ENCODE measurements at regions not wholly inside any gene's neighbourhood (a gene's known extent, or its start where the extent isn't known, plus 50 kb on each side); places are given as distances from the start of the nearest gene placed in this dataset.
"Not testable (repeated sequence)": the region's sequence is repeated elsewhere in the genome, so short reads cannot be mapped to it uniquely, and the experiment has no call there.

DNA sequence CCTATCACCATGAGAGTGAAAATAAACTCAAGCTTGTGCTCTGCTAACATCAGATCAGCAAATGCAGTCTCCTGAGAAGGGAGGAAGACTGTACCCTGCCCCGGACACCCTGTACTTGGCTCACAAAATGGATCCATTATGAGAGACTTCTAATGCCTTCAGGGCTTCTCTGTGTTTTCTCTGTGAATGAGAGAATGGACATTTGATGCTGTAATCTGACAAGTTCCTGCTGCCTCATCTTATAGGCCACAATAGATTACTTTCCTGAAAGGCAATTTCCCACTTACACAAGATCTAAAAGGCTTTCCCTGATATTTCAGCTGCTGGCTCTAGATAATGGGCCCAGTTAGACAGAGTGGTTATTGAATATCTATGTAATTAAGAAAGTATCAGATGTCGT, 117.2 kb downstream of the OTOR start:
- Histone ChIP-seq H3K27me3 (no peaks in the 10 kb centered on the region), H3K27ac (no peak overlapping the region), H3K4me1 (no peaks in the 10 kb centered on the region), H3K36me3 (no peaks in the 10 kb centered on the region), H3K4me3 (no peak overlapping the region), H3K9me3 (no peaks in the 10 kb centered on the region)
- TF ChIP-seq POLR2A (IDR thresholded peaks at IDR 0.05): no peak
- TF ChIP-seq EP300 (IDR thresholded peaks at IDR 0.05): no peak
- TF ChIP-seq, protein P1, sequence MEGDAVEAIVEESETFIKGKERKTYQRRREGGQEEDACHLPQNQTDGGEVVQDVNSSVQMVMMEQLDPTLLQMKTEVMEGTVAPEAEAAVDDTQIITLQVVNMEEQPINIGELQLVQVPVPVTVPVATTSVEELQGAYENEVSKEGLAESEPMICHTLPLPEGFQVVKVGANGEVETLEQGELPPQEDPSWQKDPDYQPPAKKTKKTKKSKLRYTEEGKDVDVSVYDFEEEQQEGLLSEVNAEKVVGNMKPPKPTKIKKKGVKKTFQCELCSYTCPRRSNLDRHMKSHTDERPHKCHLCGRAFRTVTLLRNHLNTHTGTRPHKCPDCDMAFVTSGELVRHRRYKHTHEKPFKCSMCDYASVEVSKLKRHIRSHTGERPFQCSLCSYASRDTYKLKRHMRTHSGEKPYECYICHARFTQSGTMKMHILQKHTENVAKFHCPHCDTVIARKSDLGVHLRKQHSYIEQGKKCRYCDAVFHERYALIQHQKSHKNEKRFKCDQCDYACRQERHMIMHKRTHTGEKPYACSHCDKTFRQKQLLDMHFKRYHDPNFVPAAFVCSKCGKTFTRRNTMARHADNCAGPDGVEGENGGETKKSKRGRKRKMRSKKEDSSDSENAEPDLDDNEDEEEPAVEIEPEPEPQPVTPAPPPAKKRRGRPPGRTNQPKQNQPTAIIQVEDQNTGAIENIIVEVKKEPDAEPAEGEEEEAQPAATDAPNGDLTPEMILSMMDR (IDR thresholded peaks at IDR 0.05): no peak
- no peak for TF ChIP-seq POLR2AphosphoS5 (IDR thresholded peaks at IDR 0.05)
- 78 to 84% methylated on average over 2 of the region's 2 CpGs for WGBS, 2 donors
- DNase-seq: no peak
- no peak for ATAC-seq (ENCODE audit: low FRiP score in 2 of 2)

DNA sequence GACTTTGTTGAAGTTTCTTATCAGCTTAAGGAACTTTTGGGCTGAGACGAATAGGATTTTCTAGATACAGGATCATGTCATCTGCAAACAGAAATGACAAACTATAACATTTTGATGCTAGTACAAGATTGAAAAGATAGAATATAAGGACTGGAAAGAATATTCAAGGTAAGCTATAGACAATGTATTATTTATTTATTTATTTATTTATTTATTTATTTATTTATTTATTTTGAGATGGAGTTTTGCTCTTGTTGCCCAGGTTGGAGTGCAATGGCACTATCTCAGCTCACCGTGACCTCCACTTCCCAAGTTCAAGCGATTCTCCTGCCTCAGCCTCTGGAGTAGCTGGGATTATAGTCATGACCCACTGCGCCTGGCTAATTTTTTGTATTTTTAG, 125.0 kb downstream of the OTOR start:
- H3K36me3 ChIP-seq; DNase-seq; H3K27ac ChIP-seq; H3K27me3 ChIP-seq; ATAC-seq (ENCODE audit: low FRiP score in 2 of 2); H3K4me1 ChIP-seq; H3K4me3 ChIP-seq; H3K9me3 ChIP-seq: not testable (repeated sequence)
- WGBS, 2 donors: 91 to 97% methylated on average over 4 of the region's 4 CpGs

DNA sequence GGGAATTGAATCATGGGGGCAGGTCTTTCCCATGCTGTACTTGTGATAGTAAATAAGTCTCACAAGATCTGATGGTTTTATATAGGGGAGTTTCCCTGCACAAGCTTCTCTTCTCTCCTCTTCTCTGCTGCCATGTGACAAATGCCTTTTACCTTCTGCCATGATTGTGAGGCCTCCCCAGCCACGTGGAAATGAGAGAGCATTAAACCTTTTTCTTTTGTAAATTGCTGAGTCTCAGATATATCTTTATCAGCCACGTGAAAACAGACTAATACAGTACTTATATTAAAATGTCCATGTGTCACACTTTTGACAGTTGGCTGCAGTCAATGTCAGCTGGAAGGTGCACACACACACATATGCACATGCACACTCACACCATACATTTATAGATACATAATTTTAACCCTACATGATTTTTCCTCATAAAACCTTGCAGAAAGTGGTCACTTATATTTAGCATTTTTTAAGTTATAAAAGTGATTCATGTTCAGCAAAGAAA, 128.9 kb downstream of the OTOR start:
- H3K36me3 ChIP-seq: no peaks in the 10 kb centered on the region
- TF ChIP-seq EP300 (IDR thresholded peaks at IDR 0.05) (no peak), POLR2AphosphoS5 (IDR thresholded peaks at IDR 0.05) (no peak), POLR2A (IDR thresholded peaks at IDR 0.05) (no peak)
- TF ChIP-seq, protein P1 (IDR thresholded peaks at IDR 0.05): no peak

DNA sequence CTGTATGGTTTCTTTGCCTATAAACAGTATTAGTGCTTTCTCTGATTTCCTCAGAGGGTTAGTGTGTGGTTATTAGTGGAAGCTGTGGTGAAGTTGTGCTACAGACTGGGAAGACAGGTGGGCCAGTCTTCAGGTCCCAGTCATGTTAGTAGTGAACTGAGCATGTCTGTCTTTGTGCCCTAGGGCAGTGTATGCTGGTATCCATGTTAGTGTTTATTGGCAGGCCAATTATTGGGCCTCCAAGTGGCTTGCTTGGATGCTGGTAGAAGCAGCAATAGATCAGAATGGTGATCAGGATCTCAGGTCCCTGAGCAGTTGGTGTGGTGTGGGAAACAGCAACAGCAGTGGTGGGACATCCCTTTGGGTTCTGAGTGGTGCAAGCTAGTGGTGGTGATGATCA, 137.6 kb downstream of the OTOR start:
- Histone ChIP-seq H3K27me3 (no peaks in the 10 kb centered on the region), H3K27ac (no peak overlapping the region), H3K4me3 (no peak overlapping the region), H3K9me3 (peaks cover 0 to 5% (median 0%) of the 10 kb centered on the region in 4 donors), H3K36me3 (no peaks in the 10 kb centered on the region), H3K4me1 (no peaks in the 10 kb centered on the region)
- DNase-seq (no peak), ATAC-seq (ENCODE audit: low FRiP score in 2 of 2) (no peak)
- TF ChIP-seq, protein P1 (IDR thresholded peaks at IDR 0.05): no peak
- TF ChIP-seq POLR2A (IDR thresholded peaks at IDR 0.05) (no peak), EP300 (IDR thresholded peaks at IDR 0.05) (no peak), POLR2AphosphoS5 (IDR thresholded peaks at IDR 0.05) (no peak)

More for the DNA sequence above, 128.9 kb downstream of the OTOR start:
- H3K27ac ChIP-seq: no peak overlapping the region
- no peaks in the 10 kb centered on the region for H3K9me3 ChIP-seq
- no peak overlapping the region for H3K4me3 ChIP-seq
- no peaks in the 10 kb centered on the region for H3K27me3 ChIP-seq
- DNase-seq (no peak), ATAC-seq (ENCODE audit: low FRiP score in 2 of 2) (no peak)
- 34 to 44% methylated on average over 2 of the region's 2 CpGs for WGBS, 2 donors
- H3K4me1 ChIP-seq: no peaks in the 10 kb centered on the region

DNA sequence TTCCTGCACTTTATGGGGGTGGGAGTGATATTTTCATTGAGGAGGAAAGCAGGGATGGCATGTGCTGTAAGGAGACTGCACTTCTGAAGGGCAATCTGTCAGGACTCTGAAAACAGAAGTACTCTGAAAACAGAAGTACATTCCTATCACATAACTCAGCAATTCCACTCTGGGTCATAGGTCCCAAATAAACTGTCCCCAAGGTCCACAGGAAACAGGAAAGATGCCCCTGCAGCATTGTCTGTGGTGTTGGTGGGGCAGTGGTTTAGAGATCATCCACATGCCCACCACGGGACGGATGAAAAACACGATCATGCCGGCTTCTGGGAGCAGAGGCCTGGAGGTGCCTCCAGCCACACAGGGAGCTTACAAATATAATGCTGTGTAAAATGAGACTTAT, 150.3 kb downstream of the OTOR start:
- H3K36me3 ChIP-seq: no peaks in the 10 kb centered on the region
- H3K4me3 ChIP-seq: no peak overlapping the region
- TF ChIP-seq, protein P1 (IDR thresholded peaks at IDR 0.05): no peak
- TF ChIP-seq EP300 (IDR thresholded peaks at IDR 0.05): peak in 1 of 4 donors; percentile 6
- WGBS, 2 donors: 76 to 87% methylated on average over 4 of the region's 4 CpGs
- H3K27ac ChIP-seq: no peak overlapping the region
- H3K27me3 ChIP-seq: no peaks in the 10 kb centered on the region
- DNase-seq (no peak), ATAC-seq (ENCODE audit: low FRiP score in 2 of 2) (no peak)
- H3K4me1 ChIP-seq: peaks cover 0 to 8% (median 0%) of the 10 kb centered on the region in 4 donors
- no peaks in the 10 kb centered on the region for H3K9me3 ChIP-seq

Measured in upper lobe of left lung (tissue), 6 donors.